ENCODE measurements at regions not wholly inside any gene's neighbourhood (a gene's known extent, or its start where the extent isn't known, plus 50 kb on each side); places are given as distances from the start of the nearest gene placed in this dataset.
"Not testable (repeated sequence)": the region's sequence is repeated elsewhere in the genome, so short reads cannot be mapped to it uniquely, and the experiment has no call there.

DNA sequence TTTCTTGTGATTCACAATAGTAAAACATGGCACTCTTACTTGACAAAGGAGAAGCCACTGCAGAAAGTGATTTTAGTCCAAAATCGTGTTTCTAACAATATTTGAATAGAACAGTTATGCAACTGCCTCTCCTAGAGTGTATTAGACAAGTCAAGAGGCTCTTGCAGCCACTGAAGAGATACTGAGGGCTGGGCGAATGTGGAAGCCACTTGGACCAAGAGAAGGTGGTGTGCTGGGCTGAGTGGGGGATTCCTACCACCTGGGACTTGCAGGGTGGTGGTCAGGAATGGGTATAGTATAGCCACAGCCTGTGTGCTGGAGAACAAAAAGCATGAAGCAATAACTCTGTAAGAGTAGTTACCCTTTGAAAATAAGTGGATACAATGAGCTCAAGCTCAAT lies 223.8 kb upstream of the DNAJC19 start:
- no peaks in the 10 kb centered on the region for H3K27me3 ChIP-seq (ENCODE audit: control insufficient read depth, insufficient read depth, low read length)
- H3K36me3 ChIP-seq (ENCODE audit: control insufficient read depth, insufficient read depth, low read length) = no peaks in the 10 kb centered on the region
- peaks cover 5% of the 10 kb centered on the region for H3K4me1 ChIP-seq (ENCODE audit: control insufficient read depth, insufficient read depth, low read length)
- H3K9ac ChIP-seq (ENCODE audit: low read depth, low read length) = no peak overlapping the region
- H3K27ac ChIP-seq (ENCODE audit: low read depth, low read length) = no peak overlapping the region
- H3K9me3 ChIP-seq (ENCODE audit: control insufficient read depth, insufficient read depth, low read length) = no peaks in the 10 kb centered on the region
- no peak overlapping the region for H3K4me3 ChIP-seq (ENCODE audit: low read depth, low read length)

GRCh38 chr3:181212271-181212670 lies 222.7 kb upstream of the DNAJC19 start:
- Histone ChIP-seq H3K9ac (ENCODE audit: low read depth, low read length) (no peak overlapping the region), H3K4me1 (ENCODE audit: control insufficient read depth, insufficient read depth, low read length) (peaks cover 5% of the 10 kb centered on the region), H3K27ac (ENCODE audit: low read depth, low read length) (no peak overlapping the region), H3K9me3 (ENCODE audit: control insufficient read depth, insufficient read depth, low read length) (no peaks in the 10 kb centered on the region), H3K27me3 (ENCODE audit: control insufficient read depth, insufficient read depth, low read length) (no peaks in the 10 kb centered on the region), H3K4me3 (ENCODE audit: low read depth, low read length) (no peak overlapping the region), H3K36me3 (ENCODE audit: control insufficient read depth, insufficient read depth, low read length) (no peaks in the 10 kb centered on the region)

DNA sequence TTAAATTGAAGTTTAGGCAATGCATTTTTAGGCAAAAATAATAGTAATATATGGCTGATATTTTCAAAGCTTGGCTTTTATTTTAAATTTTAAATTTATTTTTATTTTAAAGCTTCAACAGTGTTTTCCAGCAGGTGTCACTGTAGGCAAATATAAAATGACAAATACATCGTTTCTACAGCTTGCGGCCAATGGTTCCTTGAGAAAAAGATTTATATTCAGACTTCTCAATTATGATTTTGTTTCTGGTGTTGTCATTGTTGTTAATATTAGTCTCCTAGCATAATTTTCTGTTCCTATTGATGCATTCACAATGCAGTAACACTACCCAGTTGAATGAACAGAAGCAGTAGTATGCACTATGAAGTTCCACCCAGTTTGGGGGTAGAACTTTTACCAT lies 220.7 kb upstream of the DNAJC19 start:
- no peak overlapping the region for H3K4me3 ChIP-seq (ENCODE audit: low read depth, low read length)
- H3K27ac ChIP-seq (ENCODE audit: low read depth, low read length) = no peak overlapping the region
- no peaks in the 10 kb centered on the region for H3K36me3 ChIP-seq (ENCODE audit: control insufficient read depth, insufficient read depth, low read length)
- no peaks in the 10 kb centered on the region for H3K27me3 ChIP-seq (ENCODE audit: control insufficient read depth, insufficient read depth, low read length)
- no peaks in the 10 kb centered on the region for H3K9me3 ChIP-seq (ENCODE audit: control insufficient read depth, insufficient read depth, low read length)
- peaks cover 5% of the 10 kb centered on the region for H3K4me1 ChIP-seq (ENCODE audit: control insufficient read depth, insufficient read depth, low read length)
- H3K9ac ChIP-seq (ENCODE audit: low read depth, low read length) = no peak overlapping the region

DNA sequence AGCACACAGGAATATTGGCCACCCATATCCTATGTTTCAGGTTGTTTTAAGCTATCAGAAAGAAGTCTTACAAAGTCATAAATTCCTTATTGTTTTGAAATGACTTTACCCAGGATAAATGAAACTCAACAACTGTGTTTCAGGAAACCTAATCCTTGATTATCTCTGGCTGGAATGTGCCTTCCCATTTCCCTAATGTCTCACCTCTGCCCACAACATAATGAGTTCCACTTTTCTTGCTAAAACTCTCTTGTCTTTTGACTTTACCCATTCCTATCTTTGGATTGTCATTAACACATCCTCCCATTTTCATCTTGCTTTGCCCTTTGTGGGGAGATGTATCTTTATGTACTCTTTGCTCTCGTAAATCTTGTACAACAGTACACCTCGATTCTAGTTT lies 200.0 kb upstream of the DNAJC19 start:
- H3K27ac ChIP-seq (ENCODE audit: low read depth, low read length) = no peak overlapping the region
- no peaks in the 10 kb centered on the region for H3K27me3 ChIP-seq (ENCODE audit: control insufficient read depth, insufficient read depth, low read length)
- H3K36me3 ChIP-seq (ENCODE audit: control insufficient read depth, insufficient read depth, low read length) = no peaks in the 10 kb centered on the region
- H3K4me3 ChIP-seq (ENCODE audit: low read depth, low read length) = no peak overlapping the region
- H3K9ac ChIP-seq (ENCODE audit: low read depth, low read length) = no peak overlapping the region
- no peaks in the 10 kb centered on the region for H3K4me1 ChIP-seq (ENCODE audit: control insufficient read depth, insufficient read depth, low read length)
- H3K9me3 ChIP-seq (ENCODE audit: control insufficient read depth, insufficient read depth, low read length) = no peaks in the 10 kb centered on the region

- H3K4me1 ChIP-seq (ENCODE audit: control insufficient read depth, insufficient read depth, low read length) = no peaks in the 10 kb centered on the region
- H3K27me3 ChIP-seq (ENCODE audit: control insufficient read depth, insufficient read depth, low read length) = no peaks in the 10 kb centered on the region
- no peak overlapping the region for H3K9ac ChIP-seq (ENCODE audit: low read depth, low read length)
- H3K9me3 ChIP-seq (ENCODE audit: control insufficient read depth, insufficient read depth, low read length) = no peaks in the 10 kb centered on the region
- no peaks in the 10 kb centered on the region for H3K36me3 ChIP-seq (ENCODE audit: control insufficient read depth, insufficient read depth, low read length)
- no peak overlapping the region for H3K4me3 ChIP-seq (ENCODE audit: low read depth, low read length)
- no peak overlapping the region for H3K27ac ChIP-seq (ENCODE audit: low read depth, low read length)
These were observed 194.2 kb upstream of the DNAJC19 start for GRCh38 chr3:181183764-181184163.

GRCh38 chr3:181183057-181183456 lies 193.5 kb upstream of the DNAJC19 start:
- H3K27me3 ChIP-seq (ENCODE audit: control insufficient read depth, insufficient read depth, low read length); H3K9me3 ChIP-seq (ENCODE audit: control insufficient read depth, insufficient read depth, low read length); H3K4me1 ChIP-seq (ENCODE audit: control insufficient read depth, insufficient read depth, low read length); H3K9ac ChIP-seq (ENCODE audit: low read depth, low read length); H3K36me3 ChIP-seq (ENCODE audit: control insufficient read depth, insufficient read depth, low read length); H3K27ac ChIP-seq (ENCODE audit: low read depth, low read length); H3K4me3 ChIP-seq (ENCODE audit: low read depth, low read length): not testable (repeated sequence)

DNA sequence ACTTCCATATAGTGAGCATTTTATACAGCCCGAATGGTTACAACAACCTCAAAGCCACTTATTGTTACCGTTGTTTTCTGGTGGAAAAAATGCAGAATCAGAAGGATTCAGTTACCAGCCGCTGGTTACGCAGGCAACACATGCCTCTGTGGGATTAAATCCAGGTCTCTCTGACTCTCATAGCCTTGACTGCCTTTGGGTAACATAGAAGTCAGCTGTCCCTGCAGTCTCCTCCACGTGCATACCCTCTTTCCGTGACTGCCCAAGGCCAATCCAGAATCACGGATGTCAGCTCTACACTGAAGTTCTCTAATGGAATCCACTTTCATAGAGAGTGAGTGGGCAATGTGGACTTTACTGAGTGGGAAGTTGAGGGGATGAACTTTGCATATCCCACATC lies 189.5 kb upstream of the DNAJC19 start:
- H3K27me3 ChIP-seq (ENCODE audit: control insufficient read depth, insufficient read depth, low read length) = no peaks in the 10 kb centered on the region
- no peak overlapping the region for H3K4me3 ChIP-seq (ENCODE audit: low read depth, low read length)
- no peak overlapping the region for H3K9ac ChIP-seq (ENCODE audit: low read depth, low read length)
- H3K9me3 ChIP-seq (ENCODE audit: control insufficient read depth, insufficient read depth, low read length) = no peaks in the 10 kb centered on the region
- peaks cover 13% of the 10 kb centered on the region for H3K4me1 ChIP-seq (ENCODE audit: control insufficient read depth, insufficient read depth, low read length)
- no peaks in the 10 kb centered on the region for H3K36me3 ChIP-seq (ENCODE audit: control insufficient read depth, insufficient read depth, low read length)
- no peak overlapping the region for H3K27ac ChIP-seq (ENCODE audit: low read depth, low read length)

DNA sequence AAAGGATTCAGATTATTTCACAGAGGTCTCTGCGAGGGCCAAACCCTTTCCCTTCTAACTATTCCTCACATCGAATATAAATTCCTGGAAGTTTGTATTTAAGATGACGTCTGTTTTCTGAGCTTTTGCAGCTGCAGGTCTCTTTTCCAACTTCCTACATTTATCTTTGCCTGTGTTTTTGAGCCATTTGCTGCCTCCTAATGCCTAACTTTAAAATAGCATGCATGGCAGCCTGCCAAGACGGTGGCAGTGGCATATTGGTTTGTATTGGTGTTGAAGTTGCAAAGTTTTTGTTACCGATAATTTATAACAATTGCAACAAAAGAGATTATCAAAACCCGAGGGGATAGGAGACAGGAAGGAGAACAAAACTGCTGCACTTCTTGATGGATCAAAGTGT lies 187.1 kb upstream of the DNAJC19 start:
- no peaks in the 10 kb centered on the region for H3K36me3 ChIP-seq (ENCODE audit: control insufficient read depth, insufficient read depth, low read length)
- H3K9me3 ChIP-seq (ENCODE audit: control insufficient read depth, insufficient read depth, low read length) = no peaks in the 10 kb centered on the region
- peaks cover 15% of the 10 kb centered on the region for H3K4me1 ChIP-seq (ENCODE audit: control insufficient read depth, insufficient read depth, low read length)
- H3K9ac ChIP-seq (ENCODE audit: low read depth, low read length) = no peak overlapping the region
- H3K27me3 ChIP-seq (ENCODE audit: control insufficient read depth, insufficient read depth, low read length) = no peaks in the 10 kb centered on the region
- no peak overlapping the region for H3K27ac ChIP-seq (ENCODE audit: low read depth, low read length)
- H3K4me3 ChIP-seq (ENCODE audit: low read depth, low read length) = no peak overlapping the region

GRCh38 chr3:181174676-181175233 lies 185.2 kb upstream of the DNAJC19 start:
- no peaks in the 10 kb centered on the region for H3K27me3 ChIP-seq (ENCODE audit: control insufficient read depth, insufficient read depth, low read length)

GRCh38 chr3:181174022-181174421 lies 184.5 kb upstream of the DNAJC19 start:
- no peaks in the 10 kb centered on the region for H3K27me3 ChIP-seq (ENCODE audit: control insufficient read depth, insufficient read depth, low read length)
- no peaks in the 10 kb centered on the region for H3K36me3 ChIP-seq (ENCODE audit: control insufficient read depth, insufficient read depth, low read length)
- H3K9me3 ChIP-seq (ENCODE audit: control insufficient read depth, insufficient read depth, low read length) = no peaks in the 10 kb centered on the region
- H3K4me3 ChIP-seq (ENCODE audit: low read depth, low read length) = no peak overlapping the region
- no peak overlapping the region for H3K27ac ChIP-seq (ENCODE audit: low read depth, low read length)
- H3K9ac ChIP-seq (ENCODE audit: low read depth, low read length) = no peak overlapping the region
- H3K4me1 ChIP-seq (ENCODE audit: control insufficient read depth, insufficient read depth, low read length) = peaks cover 15% of the 10 kb centered on the region

More at GRCh38 chr3:181174676-181175233, 185.2 kb upstream of the DNAJC19 start:
- Histone ChIP-seq H3K4me1 (ENCODE audit: control insufficient read depth, insufficient read depth, low read length) (peaks cover 15% of the 10 kb centered on the region), H3K9ac (ENCODE audit: low read depth, low read length) (no peak overlapping the region), H3K4me3 (ENCODE audit: low read depth, low read length) (no peak overlapping the region), H3K27ac (ENCODE audit: low read depth, low read length) (peak overlapping the region; percentile 22), H3K36me3 (ENCODE audit: control insufficient read depth, insufficient read depth, low read length) (no peaks in the 10 kb centered on the region), H3K9me3 (ENCODE audit: control insufficient read depth, insufficient read depth, low read length) (no peaks in the 10 kb centered on the region)

- no peaks in the 10 kb centered on the region for H3K36me3 ChIP-seq (ENCODE audit: control insufficient read depth, insufficient read depth, low read length)
- peaks cover 15% of the 10 kb centered on the region for H3K4me1 ChIP-seq (ENCODE audit: control insufficient read depth, insufficient read depth, low read length)
- H3K27ac ChIP-seq (ENCODE audit: low read depth, low read length) = no peak overlapping the region
- no peaks in the 10 kb centered on the region for H3K9me3 ChIP-seq (ENCODE audit: control insufficient read depth, insufficient read depth, low read length)
- H3K27me3 ChIP-seq (ENCODE audit: control insufficient read depth, insufficient read depth, low read length) = no peaks in the 10 kb centered on the region
- H3K9ac ChIP-seq (ENCODE audit: low read depth, low read length) = no peak overlapping the region
- H3K4me3 ChIP-seq (ENCODE audit: low read depth, low read length) = no peak overlapping the region
These were observed 183.7 kb upstream of the DNAJC19 start for GRCh38 chr3:181173227-181173626.

- Histone ChIP-seq H3K27ac (ENCODE audit: low read depth, low read length) (no peak overlapping the region), H3K27me3 (ENCODE audit: control insufficient read depth, insufficient read depth, low read length) (no peaks in the 10 kb centered on the region), H3K4me3 (ENCODE audit: low read depth, low read length) (no peak overlapping the region), H3K9me3 (ENCODE audit: control insufficient read depth, insufficient read depth, low read length) (no peaks in the 10 kb centered on the region), H3K9ac (ENCODE audit: low read depth, low read length) (no peak overlapping the region), H3K36me3 (ENCODE audit: control insufficient read depth, insufficient read depth, low read length) (no peaks in the 10 kb centered on the region), H3K4me1 (ENCODE audit: control insufficient read depth, insufficient read depth, low read length) (peaks cover 9% of the 10 kb centered on the region)
These were observed 145.3 kb upstream of the DNAJC19 start for GRCh38 chr3:181134873-181135272.
